ENCODE measurements at regions not wholly inside any gene's neighbourhood (a gene's known extent, or its start where the extent isn't known, plus 50 kb on each side); places are given as distances from the start of the nearest gene placed in this dataset.
"Not testable (repeated sequence)": the region's sequence is repeated elsewhere in the genome, so short reads cannot be mapped to it uniquely, and the experiment has no call there.

GRCh38 chr10:56298941-56299340 lies 62.1 kb downstream of the ZWINT start:
- no peak for DNase-seq (ENCODE audit: low read depth in 3 of 3)

GRCh38 chr10:56296618-56297017 lies 64.4 kb downstream of the ZWINT start:
- no peak for DNase-seq (ENCODE audit: low read depth in 3 of 3)

- no peak for DNase-seq (ENCODE audit: low read depth in 3 of 3)
Measured at GRCh38 chr10:56288403-56288802, 72.7 kb downstream of the ZWINT start.

GRCh38 chr10:56286096-56286495 lies 75.0 kb downstream of the ZWINT start:
- no peak for DNase-seq (ENCODE audit: low read depth in 3 of 3)

GRCh38 chr10:56279270-56279669 lies 81.8 kb downstream of the ZWINT start:
- no peak for DNase-seq (ENCODE audit: low read depth in 3 of 3)

- DNase-seq (ENCODE audit: low read depth in 3 of 3): no peak
Measured at GRCh38 chr10:56269181-56269580, 91.9 kb downstream of the ZWINT start.

GRCh38 chr10:56266120-56266519 lies 94.9 kb downstream of the ZWINT start:
- DNase-seq (ENCODE audit: low read depth in 3 of 3): no peak

- no peak for DNase-seq (ENCODE audit: low read depth in 3 of 3)
Measured at GRCh38 chr10:56258991-56259390, 102.1 kb downstream of the ZWINT start.

- no peak for DNase-seq (ENCODE audit: low read depth in 3 of 3)
Measured at GRCh38 chr10:56258378-56258777, 102.7 kb downstream of the ZWINT start.

GRCh38 chr10:56255298-56255697 lies 105.8 kb downstream of the ZWINT start:
- no peak for DNase-seq (ENCODE audit: low read depth in 3 of 3)

GRCh38 chr10:56240471-56240870 lies 120.6 kb downstream of the ZWINT start:
- no peak for DNase-seq (ENCODE audit: low read depth in 3 of 3)

- DNase-seq (ENCODE audit: low read depth in 3 of 3): no peak
Measured at GRCh38 chr10:56231436-56231835, 129.6 kb downstream of the ZWINT start.

GRCh38 chr10:56222237-56222636 lies 138.8 kb downstream of the ZWINT start:
- no peak for DNase-seq (ENCODE audit: low read depth in 3 of 3)

- no peak for DNase-seq (ENCODE audit: low read depth in 3 of 3)
Measured at GRCh38 chr10:56212951-56213350, 148.1 kb downstream of the ZWINT start.

- DNase-seq (ENCODE audit: low read depth in 3 of 3): no peak
Measured at GRCh38 chr10:56181607-56182006, 179.5 kb downstream of the ZWINT start.

GRCh38 chr10:56178210-56178609 lies 182.8 kb downstream of the ZWINT start:
- no peak for DNase-seq (ENCODE audit: low read depth in 3 of 3)

GRCh38 chr10:56155091-56155513 lies 206.0 kb downstream of the ZWINT start:
- not testable (repeated sequence) for DNase-seq (ENCODE audit: low read depth in 3 of 3)

GRCh38 chr10:56146806-56147205 lies 214.3 kb downstream of the ZWINT start:
- DNase-seq (ENCODE audit: low read depth in 3 of 3): no peak

GRCh38 chr10:56142092-56142728 lies 218.8 kb downstream of the ZWINT start:
- DNase-seq (ENCODE audit: low read depth in 3 of 3): no peak

- DNase-seq (ENCODE audit: low read depth in 3 of 3): no peak
Measured at GRCh38 chr10:56139405-56139804, 221.7 kb downstream of the ZWINT start.

- DNase-seq (ENCODE audit: low read depth in 3 of 3): no peak
Measured at GRCh38 chr10:56135828-56136227, 225.2 kb downstream of the ZWINT start.

GRCh38 chr10:56123247-56123646 lies 237.8 kb downstream of the ZWINT start:
- no peak for DNase-seq (ENCODE audit: low read depth in 3 of 3)

- DNase-seq (ENCODE audit: low read depth in 3 of 3): no peak
Measured at GRCh38 chr10:56116684-56117083, 244.4 kb downstream of the ZWINT start.

- DNase-seq (ENCODE audit: low read depth in 3 of 3): no peak
Measured at GRCh38 chr10:56109454-56109853, 251.6 kb downstream of the ZWINT start.

Data from stimulated activated CD4-positive, alpha-beta T cell treated with anti-CD3 and anti-CD28 coated beads, TNF-alpha, amount 100 ng/mL, for 24 hours (primary cell).